H1 (cell line): ENCODE measurements at regions not wholly inside any gene's neighbourhood (a gene's known extent, or its start where the extent isn't known, plus 50 kb on each side); places are given as distances from the start of the nearest gene placed in this dataset.

ENCODE experiments used
- CTCF ChIA-PET: fragments of 300-600 bp; sonication (Branson Sonifier 250); formaldehyde crosslinking; loops from one replicate; lab custom pipeline; 2021; ENCODE audit not compliant: partially characterized antibody; lab: Charles Lee
- POLR2A ChIA-PET: fragments of 300-600 bp; sonication (Branson Sonifier 250); formaldehyde crosslinking; loops from one replicate; lab custom pipeline; 2021; ENCODE audit warnings: inconsistent platforms; ENCODE audit not compliant: partially characterized antibody; lab: Charles Lee
- DNase-seq, 2 experiments: peaks; one replicate each; pipeline versions ENCODE4 v3.0.0 to v3.0.0-alpha.2; 2010 to 2022; ENCODE audit warnings: low spot score in 2 of 2, low read depth in 1 of 2, mixed read lengths in 1 of 2
- FAIRE-seq: peaks from 2 replicates; lab custom pipeline; 2011; peaks lifted over from hg19 to GRCh38; lab: Jason Lieb, UNC
- H2AFZ ChIP-seq: 2 replicates; pipeline ENCODE4 v1.8.1; 2012; ENCODE audit warnings: low read length, inconsistent platforms
- H2AK5ac ChIP-seq: 2 replicates; pipeline ENCODE4 v1.6.1; 2013; ENCODE audit warnings: low read depth, low read length
- H2BK120ac ChIP-seq: replicated peaks from 2 replicates; pipeline ENCODE3; 2013; ENCODE audit warnings: low read depth, low read length, inconsistent platforms
- H2BK12ac ChIP-seq: 2 replicates; pipeline ENCODE4 v1.6.1; 2013; ENCODE audit warnings: low read depth, low read length
- H2BK15ac ChIP-seq: 2 replicates; pipeline ENCODE4 v1.6.1; 2013; ENCODE audit warnings: low read length
- H2BK20ac ChIP-seq: 2 replicates; pipeline ENCODE4 v1.6.1; 2013; ENCODE audit warnings: low read length
- H2BK5ac ChIP-seq: 2 replicates; pipeline ENCODE4 v1.6.1; 2013; ENCODE audit warnings: low read depth, low read length
- H3K14ac ChIP-seq: 2 replicates; pipeline ENCODE4 v1.6.1; 2013; ENCODE audit warnings: inconsistent platforms; ENCODE audit not compliant: insufficient read length
- H3K18ac ChIP-seq: 2 replicates; pipeline ENCODE4 v1.6.1; 2013; ENCODE audit warnings: low read length; ENCODE audit errors: extremely low read depth
- H3K23ac ChIP-seq: 2 replicates; pipeline ENCODE4 v1.6.1; 2013; ENCODE audit warnings: inconsistent platforms; ENCODE audit not compliant: insufficient read length
- H3K23me2 ChIP-seq: 2 replicates; pipeline ENCODE4 v1.6.1; 2013; ENCODE audit warnings: low read depth, low read length
- H3K27ac ChIP-seq: 2 replicates; pipeline ENCODE4 v1.6.1; 2011; ENCODE audit warnings: low read depth, low read length, inconsistent platforms
- H3K27me3 ChIP-seq, 4 experiments: replicated peaks in 1 of 4; 1 replicate in 1 of 4; 2 replicates in 3 of 4; pipeline versions ENCODE4 v1.6.1 to v1.8.1; 2011 to 2013; ENCODE audit warnings: low read length in 3 of 4, mild to moderate bottlenecking in 3 of 4, inconsistent platforms in 2 of 4, mixed read lengths in 2 of 4, moderate library complexity in 1 of 4; ENCODE audit not compliant: control insufficient read depth in 3 of 4, insufficient read depth in 3 of 4; ENCODE audit errors: extremely low read depth in 1 of 4
- H3K36me3 ChIP-seq, 4 experiments: 2 replicates each; pipeline versions ENCODE4 v1.6.1 to v1.8.1; 2011 to 2013; ENCODE audit warnings: mild to moderate bottlenecking in 4 of 4, low read length in 3 of 4, moderate library complexity in 2 of 4, control low read depth in 1 of 4, inconsistent platforms in 1 of 4; ENCODE audit not compliant: insufficient read depth in 4 of 4, control insufficient read depth in 2 of 4
- H3K4ac ChIP-seq: replicated peaks from 2 replicates; pipeline ENCODE3; 2013; ENCODE audit warnings: low read length, low read depth, mixed read lengths, inconsistent platforms; ENCODE audit not compliant: insufficient read length
- H3K4me1 ChIP-seq, 4 experiments: replicated peaks in 1 of 4; 1 replicate in 1 of 4; 2 replicates in 3 of 4; pipeline versions ENCODE4 v1.6.1 to v1.8.1; 2011 to 2013; ENCODE audit warnings: low read length in 3 of 4, inconsistent platforms in 2 of 4, mixed read lengths in 1 of 4; ENCODE audit not compliant: insufficient read depth in 4 of 4, control insufficient read depth in 3 of 4
- H3K4me2 ChIP-seq, 2 experiments: 2 replicates each; pipeline versions ENCODE4 v1.6.1 to v1.8.1; 2011 to 2013; ENCODE audit warnings: low read depth in 2 of 2, low read length in 2 of 2, control low read depth in 1 of 2, inconsistent platforms in 1 of 2, mild to moderate bottlenecking in 1 of 2; ENCODE audit not compliant: insufficient read depth in 1 of 2
- H3K4me3 ChIP-seq, 4 experiments: fragments of 200-600, 300-600 bp in 1 of 4; sonication (generic), shearing (Covaris generic), sonication (Bioruptor Twin) in 1 of 4; 2 replicates each; pipeline versions ENCODE4 v1.5.1 to v1.8.1; 2011 to 2016; ENCODE audit warnings: low read length in 4 of 4, low read depth in 3 of 4, control low read depth in 2 of 4, inconsistent platforms in 2 of 4, mild to moderate bottlenecking in 2 of 4, mixed read lengths in 1 of 4, moderate library complexity in 1 of 4; ENCODE audit not compliant: insufficient read depth in 2 of 4; ENCODE audit errors: extremely low read depth in 1 of 4
- H3K56ac ChIP-seq: replicated peaks from 2 replicates; pipeline ENCODE3; 2013; ENCODE audit warnings: low read depth, mild to moderate bottlenecking, mixed read lengths, low read length, inconsistent platforms; ENCODE audit not compliant: insufficient read length
- H3K79me1 ChIP-seq: 2 replicates; pipeline ENCODE4 v1.6.1; 2013; ENCODE audit warnings: low read depth, low read length, control low read depth
- H3K79me2 ChIP-seq, 2 experiments: 2 replicates each; pipeline versions ENCODE4 v1.6.1 to v1.8.1; 2012 to 2013; ENCODE audit warnings: low read length in 2 of 2, mild to moderate bottlenecking in 2 of 2, inconsistent platforms in 1 of 2; ENCODE audit not compliant: insufficient read depth in 2 of 2, control insufficient read depth in 1 of 2
- H3K9ac ChIP-seq, 4 experiments: replicated peaks in 1 of 4; 1 replicate in 1 of 4; 2 replicates in 3 of 4; pipeline versions ENCODE4 v1.6.1 to v1.8.1; 2011 to 2013; ENCODE audit warnings: low read depth in 3 of 4, low read length in 3 of 4, control low read depth in 2 of 4, mild to moderate bottlenecking in 2 of 4, moderate library complexity in 2 of 4, inconsistent platforms in 1 of 4; ENCODE audit errors: extremely low read depth in 1 of 4
- H3K9me3 ChIP-seq, 2 experiments: 2 replicates each; pipeline versions ENCODE4 v1.6.1 to v1.8.1; 2012 to 2013; ENCODE audit warnings: mild to moderate bottlenecking in 2 of 2, moderate library complexity in 2 of 2, control low read depth in 1 of 2, inconsistent platforms in 1 of 2, low read depth in 1 of 2, low read length in 1 of 2, mixed read lengths in 1 of 2; ENCODE audit not compliant: insufficient read depth in 2 of 2
- H4K20me1 ChIP-seq, 2 experiments: replicated peaks in 1 of 2; 2 replicates each; pipeline versions ENCODE3 to v1.8.1; 2011 to 2013; ENCODE audit warnings: inconsistent platforms in 2 of 2, low read length in 2 of 2, mild to moderate bottlenecking in 1 of 2; ENCODE audit not compliant: insufficient read depth in 2 of 2, control insufficient read depth in 1 of 2
- H4K5ac ChIP-seq: 2 replicates; pipeline ENCODE4 v1.6.1; 2013; ENCODE audit warnings: low read length, low read depth, mixed read lengths, inconsistent platforms; ENCODE audit not compliant: insufficient read length
- H4K8ac ChIP-seq: 2 replicates; pipeline ENCODE4 v1.8.0; 2013; ENCODE audit warnings: mild to moderate bottlenecking, moderate library complexity, low read length, inconsistent platforms; ENCODE audit not compliant: insufficient read depth; ENCODE audit errors: extremely low read depth
- H4K91ac ChIP-seq: replicated peaks from 2 replicates; pipeline ENCODE3; 2013; ENCODE audit warnings: low read length, mixed read lengths, inconsistent platforms; ENCODE audit not compliant: insufficient read length
- BCL11A ChIP-seq, 2 experiments: IDR thresholded peaks; one replicate each; pipeline ENCODE4 v1.6.1; 2011; ENCODE audit warnings: low read depth in 2 of 2, low read length in 2 of 2, mild to moderate bottlenecking in 2 of 2
- CHD2 ChIP-seq: IDR thresholded peaks from 2 replicates; pipeline ENCODE4 v1.6.1; 2012; ENCODE audit warnings: low read length, improper control_type of control experiment
- EGR1 ChIP-seq: IDR thresholded peaks from 2 replicates; pipeline ENCODE4 v1.6.1; 2011; ENCODE audit warnings: low read depth, low read length, borderline replicate concordance
- EZH2 ChIP-seq: fragments of 200-600 bp; sonication (generic); IDR thresholded peaks from 2 replicates; pipeline ENCODE4 v1.7.1; 2012; ENCODE audit warnings: low read depth, mild to moderate bottlenecking, moderate library complexity, low read length, inconsistent platforms; ENCODE audit not compliant: severe bottlenecking
- GABPA ChIP-seq: IDR thresholded peaks from 2 replicates; pipeline ENCODE4 v1.6.1; 2011; ENCODE audit warnings: mild to moderate bottlenecking, low read length, moderate library complexity, borderline replicate concordance; ENCODE audit not compliant: insufficient read depth
- HDAC6 ChIP-seq: IDR thresholded peaks from one replicate; pipeline ENCODE4 v1.7.1; 2012; ENCODE audit warnings: low read depth, mild to moderate bottlenecking, inconsistent platforms, low read length, moderate library complexity
- MAFK ChIP-seq: IDR thresholded peaks from 2 replicates; pipeline ENCODE4 v1.6.1; 2012; ENCODE audit warnings: low read depth, mild to moderate bottlenecking, improper control_type of control experiment, low read length
- POLR2AphosphoS5 ChIP-seq: IDR thresholded peaks from 2 replicates; pipeline ENCODE4 v1.6.1; 2011; ENCODE audit warnings: low read depth, low read length
- SIN3A ChIP-seq, 2 experiments: IDR thresholded peaks in 1 of 2; conservative IDR thresholded peaks in 1 of 2; 2 replicates each; pipeline ENCODE4 v1.6.1; 2011 to 2012; ENCODE audit warnings: low read length in 2 of 2, improper control_type of control experiment in 1 of 2, low read depth in 1 of 2, mild to moderate bottlenecking in 1 of 2
- SIRT6 ChIP-seq: IDR thresholded peaks from one replicate; pipeline ENCODE4 v1.7.1; 2012; ENCODE audit warnings: low read length, inconsistent platforms
- SIX5 ChIP-seq: IDR thresholded peaks from 2 replicates; pipeline ENCODE4 v1.6.1; 2011; ENCODE audit warnings: mild to moderate bottlenecking, low read depth, low read length
- TAF1 ChIP-seq: IDR thresholded peaks from 2 replicates; pipeline ENCODE4 v1.6.1; 2011; ENCODE audit warnings: mild to moderate bottlenecking, low read depth, low read length
- YY1 ChIP-seq: IDR thresholded peaks from 2 replicates; pipeline ENCODE4 v1.6.1; 2011; ENCODE audit warnings: low read depth, mild to moderate bottlenecking, low read length
- WGBS, 2 experiments: shearing (Covaris generic) in 1 of 2; methylation state at CpG; one replicate each; pipeline versions ENCODE4 v1.1.6 to v1.1.7; 2013 to 2015; ENCODE audit warnings: low lambda C conversion rate in 2 of 2, mixed read lengths in 2 of 2, inconsistent platforms in 1 of 2, low coverage in 1 of 2, missing lambda C conversion rate in 1 of 2; ENCODE audit not compliant: insufficient replicate concordance in 2 of 2, insufficient coverage in 1 of 2, insufficient read length in 1 of 2; ENCODE audit errors: extremely low coverage in 1 of 2, missing lambda C conversion rate in 1 of 2; 5-methylcytosine and 5-hydroxymethylcytosine counted together

DNA sequence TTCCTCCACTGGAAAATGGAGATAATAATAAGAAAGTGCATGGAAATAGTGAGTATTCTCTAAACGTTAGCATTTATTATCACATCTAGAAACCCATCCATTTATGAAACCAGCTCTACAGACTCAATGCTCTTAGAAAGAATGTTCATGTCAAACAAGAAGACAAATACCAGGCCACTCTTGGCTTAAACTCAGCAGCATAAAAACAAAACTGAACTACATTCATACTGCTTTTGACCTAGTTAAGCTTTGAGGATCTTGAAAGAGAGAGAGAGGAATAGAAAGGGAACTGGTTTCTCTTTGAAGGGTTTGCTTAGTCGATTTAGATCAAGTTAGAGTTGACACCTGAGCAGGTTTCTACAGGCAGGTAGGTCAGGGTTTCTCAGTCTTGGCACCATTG is 332.9 kb upstream of the PRKCQ start:
- Histone ChIP-seq H2AK5ac (no peak overlapping the region), H2BK120ac (no peak overlapping the region), H3K9me3 (no peaks in the 10 kb centered on the region; a peak in 1 of 4 replicates), H2AFZ (no peak overlapping the region), H4K8ac (no peak overlapping the region), H3K4me3 (no peak overlapping the region), H3K23ac (no peak overlapping the region), H4K20me1 (no peaks in the 10 kb centered on the region), H3K4me2 (no peak overlapping the region), H2BK12ac (no peak overlapping the region), H3K79me2 (no peaks in the 10 kb centered on the region), H4K91ac (no peak overlapping the region), H3K36me3 (no peaks in the 10 kb centered on the region), H3K79me1 (no peaks in the 10 kb centered on the region), H3K9ac (no peak overlapping the region), H3K27ac (no peak overlapping the region), H3K14ac (no peak overlapping the region), H3K27me3 (no peaks in the 10 kb centered on the region), H2BK20ac (no peak overlapping the region), H3K56ac (no peak overlapping the region), H3K23me2 (peaks cover 2% of the 10 kb centered on the region; the same call in 1 of the 2 replicates), H4K5ac (no peak overlapping the region), H2BK5ac (no peak overlapping the region), H3K18ac (no peak overlapping the region), H2BK15ac (no peak overlapping the region), H3K4me1 (no peaks in the 10 kb centered on the region), H3K4ac (no peak overlapping the region)
- ChIA-PET CTCF (interaction anchor here (1.6 to 1.8 kb wide), 2 partner anchors 12 to 35 kb away, joined by 3 to 4 read pairs; no protein-coding TSS in a partner anchor), POLR2A (no interaction called here)
- TF ChIP-seq CHD2 (no peak), HDAC6 (no peak), GABPA (no peak), TAF1 (no peak), SIN3A (conservative IDR thresholded peaks at IDR 0.05 in 1 of 2, IDR thresholded peaks at IDR 0.05 in 1 of 2; ENCODE audit: low read depth in 1 of 2, low read length in 2 of 2) (no peak), SIRT6 (no peak), EGR1 (no peak), POLR2AphosphoS5 (no peak), SIX5 (no peak), MAFK (no peak), YY1 (no peak), EZH2 (no peak), BCL11A (IDR thresholded peaks at IDR 0.05; ENCODE audit: low read depth in 2 of 2, low read length in 2 of 2) (no peak)
- WGBS, 2 experiments: 82% methylated on average over 2 of the region's 2 CpGs; no CpG with 5 or more reads in 1 of the 2 experiments
- DNase-seq (no peak), FAIRE-seq (no peak)
